Endothelial cell (in vitro differentiated cells): ENCODE measurements at regions not wholly inside any gene's neighbourhood (a gene's known extent, or its start where the extent isn't known, plus 50 kb on each side); places are given as distances from the start of the nearest gene placed in this dataset.

Experiments used
- DNase-seq: peaks from one replicate; pipeline ENCODE4 v3.0.0; 2021; ENCODE audit warnings: low spot score
- H3K27ac Mint-ChIP-seq: one replicate; pipeline ENCODE4 v1.8.0; 2021; ENCODE audit warnings: mixed read lengths, inconsistent platforms; ENCODE audit not compliant: unreplicated experiment
- H3K27me3 Mint-ChIP-seq: one replicate; pipeline ENCODE4 v1.8.0; 2021; ENCODE audit warnings: mild to moderate bottlenecking, moderate library complexity, mixed read lengths, inconsistent platforms; ENCODE audit not compliant: unreplicated experiment
- H3K36me3 Mint-ChIP-seq: one replicate; pipeline ENCODE4 v1.8.0; 2021; ENCODE audit warnings: mild to moderate bottlenecking, low read depth, mixed read lengths, inconsistent platforms; ENCODE audit not compliant: unreplicated experiment
- H3K4me1 Mint-ChIP-seq: one replicate; pipeline ENCODE4 v1.8.0; 2021; ENCODE audit warnings: mild to moderate bottlenecking, mixed read lengths, inconsistent platforms; ENCODE audit not compliant: unreplicated experiment
- H3K4me3 Mint-ChIP-seq: one replicate; pipeline ENCODE4 v1.8.0; 2021; ENCODE audit warnings: mild to moderate bottlenecking, mixed read lengths, inconsistent platforms; ENCODE audit not compliant: unreplicated experiment
- H3K9me3 Mint-ChIP-seq: one replicate; pipeline ENCODE4 v1.8.0; 2021; ENCODE audit warnings: mixed read lengths, inconsistent platforms; ENCODE audit not compliant: unreplicated experiment
- TF ChIP-seq, protein P1 (sequence below): fragments of 200-600 bp; sonication (generic); IDR thresholded peaks from one replicate; pipeline ENCODE4 v1.5.0; 2021; ENCODE audit warnings: antibody characterized with exemption; ENCODE audit not compliant: unreplicated experiment

DNA sequence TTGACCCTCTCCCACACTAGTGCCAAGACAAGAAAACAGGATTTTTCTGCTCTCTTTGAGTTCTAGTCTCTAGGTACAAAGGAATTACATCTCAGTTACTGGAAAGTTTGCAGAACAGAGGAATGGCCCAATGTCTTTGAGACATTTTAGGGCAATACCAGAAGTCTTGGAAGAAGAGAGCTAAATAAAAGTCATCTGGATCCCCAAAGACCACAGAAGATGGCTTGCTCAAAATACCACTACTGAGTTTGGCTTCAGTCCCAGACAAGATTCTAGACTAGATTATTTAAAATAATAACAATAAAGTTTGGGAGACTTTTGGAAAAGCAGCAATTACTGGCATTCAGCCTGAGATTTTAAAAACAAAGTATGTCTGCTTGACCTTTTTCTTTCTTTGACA, 61.9 kb upstream of the HK2 start:
- Mint-ChIP-seq H3K4me1 (peaks cover 13% of the 10 kb centered on the region), H3K27me3 (peaks cover 7% of the 10 kb centered on the region), H3K9me3 (no peaks in the 10 kb centered on the region), H3K27ac (no peak overlapping the region), H3K36me3 (no peaks in the 10 kb centered on the region), H3K4me3 (no peak overlapping the region)
- TF ChIP-seq, protein P1, sequence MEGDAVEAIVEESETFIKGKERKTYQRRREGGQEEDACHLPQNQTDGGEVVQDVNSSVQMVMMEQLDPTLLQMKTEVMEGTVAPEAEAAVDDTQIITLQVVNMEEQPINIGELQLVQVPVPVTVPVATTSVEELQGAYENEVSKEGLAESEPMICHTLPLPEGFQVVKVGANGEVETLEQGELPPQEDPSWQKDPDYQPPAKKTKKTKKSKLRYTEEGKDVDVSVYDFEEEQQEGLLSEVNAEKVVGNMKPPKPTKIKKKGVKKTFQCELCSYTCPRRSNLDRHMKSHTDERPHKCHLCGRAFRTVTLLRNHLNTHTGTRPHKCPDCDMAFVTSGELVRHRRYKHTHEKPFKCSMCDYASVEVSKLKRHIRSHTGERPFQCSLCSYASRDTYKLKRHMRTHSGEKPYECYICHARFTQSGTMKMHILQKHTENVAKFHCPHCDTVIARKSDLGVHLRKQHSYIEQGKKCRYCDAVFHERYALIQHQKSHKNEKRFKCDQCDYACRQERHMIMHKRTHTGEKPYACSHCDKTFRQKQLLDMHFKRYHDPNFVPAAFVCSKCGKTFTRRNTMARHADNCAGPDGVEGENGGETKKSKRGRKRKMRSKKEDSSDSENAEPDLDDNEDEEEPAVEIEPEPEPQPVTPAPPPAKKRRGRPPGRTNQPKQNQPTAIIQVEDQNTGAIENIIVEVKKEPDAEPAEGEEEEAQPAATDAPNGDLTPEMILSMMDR = no peak
- no peak for DNase-seq

DNA sequence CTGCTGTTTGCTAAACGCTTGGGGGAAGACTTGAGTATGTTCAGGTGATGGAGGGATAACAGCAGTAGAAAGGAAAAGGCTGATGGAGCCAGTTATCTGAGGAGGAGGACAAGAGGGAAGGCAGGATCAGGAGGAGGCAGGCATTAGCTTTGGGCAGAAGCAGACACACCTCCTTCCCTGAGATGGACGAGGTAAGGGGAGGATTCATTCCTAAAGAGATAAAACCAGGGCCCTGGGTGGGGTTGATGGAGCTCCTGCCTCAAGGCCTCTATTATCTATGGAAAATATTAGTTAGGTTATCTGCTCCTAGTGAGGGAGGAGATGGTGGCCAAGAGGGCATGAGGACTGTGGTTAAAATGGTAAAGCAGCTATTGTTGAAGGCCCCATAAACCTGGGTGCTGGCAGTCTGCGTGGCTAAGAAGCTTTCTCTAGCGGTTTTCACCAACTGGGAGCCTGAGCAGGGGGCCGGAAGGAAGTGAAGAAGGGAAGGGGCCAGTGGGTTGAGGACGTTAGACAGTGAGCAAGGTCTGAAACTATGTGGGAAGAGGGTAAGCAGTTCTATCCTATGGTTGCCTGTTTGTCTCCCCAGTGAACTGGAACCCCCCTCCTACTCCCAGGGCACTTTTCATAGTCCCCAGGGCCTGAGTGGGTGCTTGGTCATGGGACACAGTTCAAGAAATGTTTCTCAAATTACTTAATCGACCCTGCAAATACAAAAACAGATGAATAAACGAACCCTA, 56.6 kb upstream of the HK2 start:
- no peak for DNase-seq
- Mint-ChIP-seq H3K4me1 (peaks cover 26% of the 10 kb centered on the region), H3K9me3 (no peaks in the 10 kb centered on the region), H3K4me3 (peak overlapping the region; percentile 39), H3K27me3 (peaks cover 7% of the 10 kb centered on the region), H3K36me3 (no peaks in the 10 kb centered on the region), H3K27ac (peak overlapping the region; percentile 82)
- TF ChIP-seq, protein P1 = no peak

DNA sequence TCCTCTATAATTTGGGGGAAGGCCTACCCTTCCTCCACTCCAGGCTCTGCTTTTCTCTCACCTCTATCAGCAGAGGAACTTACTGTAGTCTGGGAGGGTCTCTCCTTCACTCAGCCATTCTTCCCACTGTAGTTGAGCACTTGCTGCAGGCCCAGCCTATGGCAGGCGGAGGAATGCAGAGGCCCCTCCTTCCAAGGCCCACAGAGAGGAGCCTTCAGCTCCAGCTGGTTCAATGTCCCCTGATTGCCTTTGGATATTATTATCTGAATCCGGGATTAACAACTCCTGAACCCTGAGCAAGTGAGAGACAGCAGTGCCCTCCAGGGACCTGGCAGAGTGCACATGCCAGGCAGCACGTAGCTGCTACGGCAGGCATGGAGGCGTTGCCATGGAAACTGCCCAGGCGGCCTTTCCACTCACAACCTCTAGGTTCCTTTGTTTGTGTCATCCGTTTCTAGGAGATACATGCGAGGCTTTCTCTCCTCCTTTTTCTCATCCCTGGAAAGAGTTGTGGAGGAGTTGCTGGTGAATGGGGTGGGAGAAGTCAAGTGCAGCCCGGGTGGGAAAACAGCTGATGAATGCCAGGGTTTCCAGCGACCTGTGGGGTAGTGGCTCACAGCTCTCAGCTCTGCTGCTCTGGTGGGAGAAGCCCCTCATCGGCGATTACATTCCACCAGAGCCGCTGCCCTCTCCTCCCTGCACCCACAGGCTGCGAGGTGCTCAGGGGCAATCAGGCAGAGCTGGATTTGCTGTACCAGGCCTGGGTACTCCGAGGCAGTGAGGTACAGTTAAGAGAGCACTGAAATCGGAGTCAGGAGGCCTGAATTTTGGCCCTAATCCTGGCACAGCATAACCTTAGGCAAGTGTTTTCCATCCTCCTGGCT, 55.3 kb upstream of the HK2 start:
- Mint-ChIP-seq H3K4me3 (no peak overlapping the region), H3K9me3 (no peaks in the 10 kb centered on the region), H3K27me3 (peaks cover 7% of the 10 kb centered on the region), H3K36me3 (peaks cover 6% of the 10 kb centered on the region), H3K4me1 (peaks cover 28% of the 10 kb centered on the region), H3K27ac (peak overlapping the region; percentile 82)
- TF ChIP-seq, protein P1 = no peak
- peak; percentile 59 for DNase-seq

DNA sequence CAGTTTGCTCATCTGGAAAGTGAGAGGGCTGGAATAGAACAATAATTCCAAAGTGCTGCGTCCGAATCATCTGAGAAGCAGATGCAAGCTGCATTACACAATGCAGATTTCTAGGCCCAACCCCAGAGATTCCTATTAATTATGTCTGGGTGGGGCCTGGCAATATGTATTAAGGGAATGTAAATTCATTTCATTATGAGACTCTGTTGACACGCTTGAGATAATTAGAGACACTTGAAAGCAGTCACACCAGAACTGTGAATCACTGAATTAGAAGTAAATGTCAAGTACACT, 54.7 kb upstream of the HK2 start:
- Mint-ChIP-seq H3K4me1 (peaks cover 28% of the 10 kb centered on the region), H3K36me3 (peaks cover 9% of the 10 kb centered on the region), H3K4me3 (no peak overlapping the region), H3K27me3 (peaks cover 7% of the 10 kb centered on the region), H3K27ac (no peak overlapping the region), H3K9me3 (no peaks in the 10 kb centered on the region)
- no peak for DNase-seq
- TF ChIP-seq, protein P1 = no peak
